ENCODE measurements at regions not wholly inside any gene's neighbourhood (a gene's known extent, or its start where the extent isn't known, plus 50 kb on each side); places are given as distances from the start of the nearest gene placed in this dataset.
A peak's percentile ranks its signal among the peaks of the same experiment; 100 is the strongest.

DNA sequence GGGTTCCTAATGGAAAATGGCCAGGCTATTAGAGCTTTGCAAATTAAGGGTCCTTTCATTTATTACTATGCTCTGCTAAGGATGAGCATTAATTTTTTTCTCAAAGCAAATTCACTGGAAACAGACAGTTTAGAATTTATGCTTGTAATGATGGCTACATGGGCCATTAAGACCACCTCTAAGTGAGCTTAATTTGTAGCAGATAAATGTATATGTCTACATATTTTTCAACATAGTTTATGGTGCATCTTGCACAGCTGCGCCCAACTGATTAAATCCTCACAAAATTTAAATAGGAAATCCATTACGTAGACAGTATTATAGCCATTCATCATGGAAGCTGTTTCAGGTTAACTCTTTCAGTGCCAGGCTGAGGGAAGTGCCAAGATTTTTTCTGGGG, 220.9 kb downstream of the CBLN1 start:
- intact Hi-C loops (cut with DNase I), result no loop called here
- H3K36me3 ChIP-seq, result no peaks in the 10 kb centered on the region
- TF ChIP-seq POLR2A (IDR thresholded peaks at IDR 0.05; ENCODE audit: low read depth), result no peak
- TF ChIP-seq EP300 (IDR thresholded peaks at IDR 0.05), result no peak
- TF ChIP-seq POLR2AphosphoS5 (IDR thresholded peaks at IDR 0.05), result no peak
- no peak overlapping the region for H3K4me3 ChIP-seq
- peaks cover 0 to 15% (median 0%) of the 10 kb centered on the region in 4 donors for H3K27me3 ChIP-seq
- no peaks in the 10 kb centered on the region for H3K9me3 ChIP-seq
- H3K27ac ChIP-seq (replicated peaks in 1 of 4), result no peak overlapping the region
- WGBS, result 33% methylated on average over 2 of the region's 2 CpGs
- DNase-seq (ENCODE audit: extremely low spot score), result no peak
- H3K4me1 ChIP-seq, result no peaks in the 10 kb centered on the region

DNA sequence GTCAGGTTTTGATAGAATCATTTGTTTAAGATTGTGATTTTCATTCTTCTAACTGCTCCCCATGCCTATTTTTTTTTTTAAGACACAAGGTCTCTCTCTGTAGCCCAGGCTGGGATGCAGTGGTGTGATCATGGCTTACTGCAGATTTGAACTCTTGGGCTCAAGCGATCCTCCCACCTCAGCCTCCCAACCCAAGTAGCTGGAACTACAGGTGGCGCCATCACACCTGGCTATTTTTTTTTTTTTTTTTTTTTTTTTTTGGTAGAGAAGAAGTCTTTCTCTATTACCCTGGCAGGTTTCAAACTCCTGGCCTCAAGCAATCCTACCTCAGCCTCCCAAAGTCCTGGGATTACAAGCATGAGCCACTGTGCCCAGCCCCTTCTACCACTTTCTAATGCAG, 223.3 kb downstream of the CBLN1 start:
- no peak overlapping the region for H3K4me3 ChIP-seq
- H3K36me3 ChIP-seq, result no peaks in the 10 kb centered on the region
- TF ChIP-seq EP300 (IDR thresholded peaks at IDR 0.05), result no peak
- TF ChIP-seq, protein P1, sequence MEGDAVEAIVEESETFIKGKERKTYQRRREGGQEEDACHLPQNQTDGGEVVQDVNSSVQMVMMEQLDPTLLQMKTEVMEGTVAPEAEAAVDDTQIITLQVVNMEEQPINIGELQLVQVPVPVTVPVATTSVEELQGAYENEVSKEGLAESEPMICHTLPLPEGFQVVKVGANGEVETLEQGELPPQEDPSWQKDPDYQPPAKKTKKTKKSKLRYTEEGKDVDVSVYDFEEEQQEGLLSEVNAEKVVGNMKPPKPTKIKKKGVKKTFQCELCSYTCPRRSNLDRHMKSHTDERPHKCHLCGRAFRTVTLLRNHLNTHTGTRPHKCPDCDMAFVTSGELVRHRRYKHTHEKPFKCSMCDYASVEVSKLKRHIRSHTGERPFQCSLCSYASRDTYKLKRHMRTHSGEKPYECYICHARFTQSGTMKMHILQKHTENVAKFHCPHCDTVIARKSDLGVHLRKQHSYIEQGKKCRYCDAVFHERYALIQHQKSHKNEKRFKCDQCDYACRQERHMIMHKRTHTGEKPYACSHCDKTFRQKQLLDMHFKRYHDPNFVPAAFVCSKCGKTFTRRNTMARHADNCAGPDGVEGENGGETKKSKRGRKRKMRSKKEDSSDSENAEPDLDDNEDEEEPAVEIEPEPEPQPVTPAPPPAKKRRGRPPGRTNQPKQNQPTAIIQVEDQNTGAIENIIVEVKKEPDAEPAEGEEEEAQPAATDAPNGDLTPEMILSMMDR (IDR thresholded peaks at IDR 0.05), result no peak
- no peak for TF ChIP-seq POLR2A (IDR thresholded peaks at IDR 0.05; ENCODE audit: low read depth)
- TF ChIP-seq POLR2AphosphoS5 (IDR thresholded peaks at IDR 0.05), result no peak
- H3K27me3 ChIP-seq, result peaks cover 0 to 7% (median 0%) of the 10 kb centered on the region in 4 donors
- intact Hi-C loops (cut with DNase I), result no loop called here
- WGBS, result 72% methylated on average over 2 of the region's 2 CpGs
- no peak overlapping the region for H3K27ac ChIP-seq (replicated peaks in 1 of 4)
- no peak for DNase-seq (ENCODE audit: extremely low spot score)
- H3K4me1 ChIP-seq, result no peaks in the 10 kb centered on the region
- no peaks in the 10 kb centered on the region for H3K9me3 ChIP-seq

DNA sequence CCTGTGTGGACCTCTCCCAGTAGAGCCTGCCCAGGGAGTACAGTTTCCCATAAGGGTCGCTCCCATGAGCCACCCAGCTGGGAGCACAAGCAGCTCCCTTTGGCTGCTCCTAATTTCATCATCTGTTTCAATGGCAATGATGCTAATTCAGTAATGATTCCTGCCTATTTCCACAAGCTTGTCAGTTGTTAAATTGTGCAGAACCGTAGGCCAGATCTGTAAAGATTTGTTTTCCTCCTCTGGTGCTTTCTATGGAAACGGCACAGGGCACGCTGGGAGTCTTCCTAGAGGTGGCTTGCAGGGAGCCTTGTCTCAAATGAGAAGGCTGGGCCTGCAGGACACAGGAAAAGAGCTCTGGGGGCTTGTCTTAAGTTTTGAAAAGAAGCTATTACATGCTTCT, 223.7 kb downstream of the CBLN1 start:
- Histone ChIP-seq H3K4me3 (no peak overlapping the region), H3K27me3 (peaks cover 0 to 6% (median 0%) of the 10 kb centered on the region in 4 donors), H3K36me3 (no peaks in the 10 kb centered on the region), H3K27ac (replicated peaks in 1 of 4) (no peak overlapping the region), H3K9me3 (no peaks in the 10 kb centered on the region), H3K4me1 (no peaks in the 10 kb centered on the region)
- TF ChIP-seq EP300 (IDR thresholded peaks at IDR 0.05), result no peak
- 60% methylated on average over 4 of the region's 4 CpGs for WGBS
- intact Hi-C loops (cut with DNase I), result no loop called here
- DNase-seq (ENCODE audit: extremely low spot score), result peak; percentile 77

DNA sequence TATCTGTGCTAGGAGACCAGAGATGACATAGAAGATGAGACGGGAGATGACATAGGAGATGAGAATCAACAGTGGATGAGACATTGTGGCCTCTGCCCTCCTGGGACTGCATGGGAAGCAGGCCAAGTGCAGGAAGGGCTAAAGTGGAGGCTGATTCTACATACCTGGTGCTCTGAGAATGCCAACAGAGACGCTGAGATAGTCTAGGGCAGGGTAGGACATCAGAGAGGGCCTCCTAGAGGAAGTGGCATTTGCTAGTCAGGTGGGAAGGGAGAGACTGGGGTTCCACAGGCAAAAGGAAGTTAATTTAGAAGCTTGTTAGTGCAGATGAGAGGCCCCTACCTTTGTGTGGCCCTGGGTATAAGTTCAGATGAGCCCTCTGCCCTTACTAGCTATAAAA, 224.2 kb downstream of the CBLN1 start:
- H3K4me1 ChIP-seq, result no peaks in the 10 kb centered on the region
- no peaks in the 10 kb centered on the region for H3K9me3 ChIP-seq
- H3K36me3 ChIP-seq, result no peaks in the 10 kb centered on the region
- peak; percentile 89 for DNase-seq (ENCODE audit: extremely low spot score)
- H3K4me3 ChIP-seq, result no peak overlapping the region
- TF ChIP-seq POLR2A (IDR thresholded peaks at IDR 0.05; ENCODE audit: low read depth) (no peak), POLR2AphosphoS5 (IDR thresholded peaks at IDR 0.05) (no peak), EP300 (IDR thresholded peaks at IDR 0.05) (no peak)
- TF ChIP-seq, protein P1 (IDR thresholded peaks at IDR 0.05), result no peak
- H3K27me3 ChIP-seq, result peaks cover 0 to 3% (median 0%) of the 10 kb centered on the region in 4 donors
- H3K27ac ChIP-seq (replicated peaks in 1 of 4), result no peak overlapping the region
- intact Hi-C loops (cut with DNase I), result no loop called here
- WGBS, result 85% methylated on average over 2 of the region's 2 CpGs

DNA sequence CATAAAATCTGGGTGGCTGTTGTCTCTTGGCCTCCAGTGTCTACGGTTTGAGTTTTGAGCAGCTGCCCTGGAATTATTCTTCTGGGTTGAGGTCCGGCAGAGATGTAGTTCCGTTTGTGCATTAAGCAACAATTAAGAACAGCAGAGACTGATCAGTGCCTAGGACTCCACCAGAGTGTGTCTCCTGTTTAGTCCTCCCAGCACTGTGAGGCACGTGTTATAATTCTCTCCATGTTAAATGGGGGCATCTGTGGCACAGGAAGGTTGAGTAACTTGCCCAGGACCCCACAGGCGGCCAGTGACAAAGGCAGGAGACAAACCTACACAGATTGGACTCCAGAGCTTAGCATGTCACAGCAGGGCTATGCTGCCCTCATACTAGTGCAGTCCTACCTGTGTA, 225.1 kb downstream of the CBLN1 start:
- TF ChIP-seq, protein P1 (IDR thresholded peaks at IDR 0.05), result no peak
- TF ChIP-seq POLR2AphosphoS5 (IDR thresholded peaks at IDR 0.05), result no peak
- TF ChIP-seq POLR2A (IDR thresholded peaks at IDR 0.05; ENCODE audit: low read depth), result no peak
- TF ChIP-seq EP300 (IDR thresholded peaks at IDR 0.05), result no peak
- H3K27me3 ChIP-seq, result peaks cover 0 to 3% (median 0%) of the 10 kb centered on the region in 4 donors
- H3K36me3 ChIP-seq, result no peaks in the 10 kb centered on the region
- WGBS, result 96% methylated on average over 5 of the region's 5 CpGs
- H3K4me3 ChIP-seq, result no peak overlapping the region
- no peaks in the 10 kb centered on the region for H3K9me3 ChIP-seq
- H3K27ac ChIP-seq (replicated peaks in 1 of 4), result no peak overlapping the region
- H3K4me1 ChIP-seq, result no peaks in the 10 kb centered on the region
- intact Hi-C loops (cut with DNase I), result no loop called here
- DNase-seq (ENCODE audit: extremely low spot score), result peak; percentile 87
